H54 (cell line): ENCODE measurements at regions not wholly inside any gene's neighbourhood (a gene's known extent, or its start where the extent isn't known, plus 50 kb on each side); places are given as distances from the start of the nearest gene placed in this dataset.

Experiments
- DNase-seq: peaks from one replicate; pipeline ENCODE4 v3.0.0; 2011; ENCODE audit warnings: low spot score, mixed read lengths; ENCODE audit not compliant: insufficient read length
- FAIRE-seq: peaks from 3 replicates; lab custom pipeline; 2011; peaks lifted over from hg19 to GRCh38; lab: Jason Lieb, UNC
- POLR2A ChIP-seq: IDR thresholded peaks from 2 replicates; pipeline ENCODE4 v1.6.1; 2011; ENCODE audit warnings: low read depth, mild to moderate bottlenecking, low read length

- no peak for TF ChIP-seq POLR2A
- FAIRE-seq (no peak), DNase-seq (no peak)
Measured at GRCh38 chr14:104424406-104425072, 155.0 kb upstream of the C14orf180 start.

- no peak for DNase-seq
- TF ChIP-seq POLR2A, result no peak
- no peak for FAIRE-seq
Measured at GRCh38 chr14:104425171-104425681, 154.3 kb upstream of the C14orf180 start.

GRCh38 chr14:104425763-104426646, 153.6 kb upstream of the C14orf180 start:
- DNase-seq (no peak), FAIRE-seq (no peak)
- TF ChIP-seq POLR2A, result no peak

- no peak for TF ChIP-seq POLR2A
- FAIRE-seq, result no peak
- no peak for DNase-seq
Measured at GRCh38 chr14:104427131-104427851, 152.3 kb upstream of the C14orf180 start.

- no peak for TF ChIP-seq POLR2A
- no peak for FAIRE-seq
- DNase-seq, result no peak
Measured at GRCh38 chr14:104428333-104428851, 151.2 kb upstream of the C14orf180 start.

DNA sequence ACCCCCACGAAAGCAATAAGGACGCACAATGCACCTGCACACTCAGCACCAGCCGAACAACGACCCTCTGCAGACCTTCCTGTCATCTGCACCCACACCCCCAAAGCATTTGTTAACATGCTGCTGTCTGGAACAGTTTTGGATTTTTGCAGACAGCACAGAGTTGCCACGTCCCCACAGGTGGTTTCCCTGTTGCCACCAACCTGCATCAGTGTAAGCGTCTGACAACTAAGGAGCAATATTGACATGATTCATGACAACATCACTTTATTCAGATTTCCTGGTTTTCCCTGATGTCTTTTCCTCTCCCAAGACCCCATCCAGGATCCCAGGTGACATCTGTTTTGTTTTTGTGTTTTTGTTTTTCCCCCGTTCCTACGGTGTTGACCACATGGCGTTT, 150.7 kb upstream of the C14orf180 start:
- no peak for DNase-seq
- no peak for TF ChIP-seq POLR2A
- FAIRE-seq, result no peak

DNA sequence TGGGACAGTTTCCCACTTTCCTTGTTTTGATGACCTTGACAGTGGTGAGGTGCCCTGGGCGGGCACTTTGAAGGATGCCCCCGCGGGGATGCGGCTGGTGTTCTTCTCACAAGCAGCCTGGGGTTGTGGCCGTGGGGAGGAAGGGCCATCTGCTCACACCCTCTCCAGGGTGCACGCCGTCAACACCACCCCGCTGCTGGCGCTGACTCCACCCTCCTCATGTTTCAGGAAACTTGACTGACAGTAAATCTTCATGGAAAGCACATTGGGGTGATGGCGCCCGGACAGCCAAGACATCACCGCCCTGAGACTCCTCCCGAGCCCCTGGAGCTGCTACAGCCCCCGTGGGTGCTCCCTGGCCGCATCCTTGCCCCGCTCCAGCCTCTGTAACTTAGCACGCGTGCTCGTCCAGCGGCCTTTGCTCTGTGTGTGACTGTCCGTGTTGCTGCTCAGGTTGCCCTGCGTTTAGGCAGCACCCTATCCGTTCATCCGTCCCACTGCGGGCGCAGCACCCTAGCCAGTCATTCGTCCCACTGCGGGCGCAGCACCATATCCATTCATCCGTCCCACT, 150.2 kb upstream of the C14orf180 start:
- no peak for FAIRE-seq
- DNase-seq, result no peak
- no peak for TF ChIP-seq POLR2A

DNA sequence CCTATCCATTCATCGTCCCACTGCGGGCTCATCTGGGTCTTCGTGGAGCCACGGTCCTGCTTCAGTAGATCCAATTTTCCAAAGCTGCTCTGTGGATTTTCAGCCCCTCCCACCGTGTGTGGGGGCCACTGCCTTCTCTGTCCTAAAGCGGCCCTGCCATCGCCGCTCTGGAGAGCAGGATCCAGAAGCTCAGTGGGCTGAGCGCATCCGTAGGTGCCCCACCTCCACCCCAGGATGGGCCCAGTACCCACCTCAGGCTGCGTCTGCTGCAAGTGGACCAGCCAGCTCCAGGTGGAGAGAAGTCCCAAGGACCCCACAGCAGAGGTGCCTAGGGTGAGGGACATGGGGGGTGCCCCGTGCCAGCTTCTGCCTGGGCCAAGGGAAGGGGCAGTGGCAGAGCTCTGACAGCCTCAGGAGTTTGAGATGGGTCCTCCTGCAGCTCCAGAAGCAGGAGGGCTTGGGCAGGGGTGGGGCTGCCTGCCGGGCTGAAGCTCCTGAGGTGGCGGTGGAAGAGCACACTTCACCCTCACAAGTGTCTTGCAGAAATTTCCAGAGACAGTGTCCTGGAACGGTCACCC, 148.1 kb upstream of the C14orf180 start:
- TF ChIP-seq POLR2A, result no peak
- no peak for DNase-seq
- no peak for FAIRE-seq

- no peak for DNase-seq
- no peak for TF ChIP-seq POLR2A
- FAIRE-seq, result no peak
Measured at GRCh38 chr14:104431929-104432541, 147.5 kb upstream of the C14orf180 start.

GRCh38 chr14:104432611-104433231, 146.8 kb upstream of the C14orf180 start:
- no peak for TF ChIP-seq POLR2A
- no peak for FAIRE-seq
- DNase-seq, result no peak

DNA sequence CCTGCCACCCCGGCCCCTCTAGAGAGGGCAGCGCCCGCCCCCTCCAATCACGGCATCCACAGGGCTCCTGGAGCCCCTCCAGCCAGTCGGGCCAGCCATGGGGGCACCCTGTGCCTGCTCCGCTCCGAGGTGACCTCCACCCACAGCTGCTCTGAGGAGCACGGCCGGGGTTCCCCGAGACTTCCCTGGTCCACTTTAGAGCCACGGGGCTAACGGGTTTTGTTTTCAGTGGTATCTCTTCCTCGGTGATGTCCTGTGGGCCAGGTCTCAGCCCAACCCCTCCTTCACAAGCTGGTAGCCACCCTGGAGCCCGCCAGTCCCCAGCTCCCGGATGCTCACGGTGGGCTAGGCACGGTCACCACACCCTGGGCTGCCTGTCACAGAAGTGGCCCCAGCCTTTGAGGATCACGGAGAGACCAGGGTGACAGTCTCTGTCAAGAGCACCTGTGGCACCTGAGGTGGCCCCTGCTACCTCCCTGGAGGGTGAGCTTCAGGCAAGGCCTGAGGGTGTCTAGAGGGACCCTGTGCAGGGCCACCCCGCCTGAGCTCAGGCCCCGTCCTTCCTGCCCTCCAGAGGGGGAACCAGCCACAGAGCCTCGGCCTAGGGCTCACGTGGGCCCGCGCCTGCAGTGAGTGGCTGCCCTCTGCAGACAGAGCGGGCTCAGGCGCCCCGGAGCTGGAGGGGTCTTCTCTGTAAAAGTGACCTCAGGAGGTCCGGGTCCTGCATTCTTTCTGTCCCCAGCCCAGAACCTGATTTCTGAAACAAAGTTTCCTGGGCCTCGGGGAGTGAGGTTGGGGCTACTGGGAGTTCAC, 146.0 kb upstream of the C14orf180 start:
- FAIRE-seq (no peak), DNase-seq (no peak)
- TF ChIP-seq POLR2A, result no peak
